Mucosa of descending colon (tissue), 3 donors: ENCODE measurements at regions not wholly inside any gene's neighbourhood (a gene's known extent, or its start where the extent isn't known, plus 50 kb on each side); places are given as distances from the start of the nearest gene placed in this dataset.

Source experiments
- ATAC-seq: fragments of 200-7000 bp; cut with Tn5 transposase; one replicate; pipeline ENCODE4 v1.9.1; 2020; ENCODE audit warnings: mild to moderate bottlenecking, moderate library complexity
- DNase-seq, 3 donors: peaks; one replicate each; pipeline ENCODE4 v3.0.0-alpha.2; 2020
- H3K36me3 ChIP-seq: fragments of 200-600 bp; one replicate; pipeline ENCODE4 v1.8.0; 2021; ENCODE audit warnings: low read depth, mild to moderate bottlenecking
- H3K4me1 ChIP-seq: fragments of 200-600 bp; one replicate; pipeline ENCODE4 v1.8.0; 2021; ENCODE audit warnings: low read depth, mild to moderate bottlenecking
- H3K4me3 ChIP-seq: fragments of 200-600 bp; one replicate; pipeline ENCODE4 v1.8.0; 2021; ENCODE audit warnings: mild to moderate bottlenecking
- H3K9me3 ChIP-seq: fragments of 200-600 bp; one replicate; pipeline ENCODE4 v1.8.0; 2021; ENCODE audit warnings: mild to moderate bottlenecking
- intact Hi-C, 2 donors: fragments of 100-400 bp; cut with DNase I in 1 of 2; cut with micrococcal nuclease in 1 of 2; formaldehyde crosslinking; loops; one replicate each; pipeline versions ENCODE4 v1.11.0 to v1.11.1; 2022; cut with DNase I, micrococcal nuclease
- TF ChIP-seq, protein P1 (sequence below): fragments of 200-600 bp; IDR thresholded peaks from one replicate; pipeline ENCODE4 v1.8.0; 2022; ENCODE audit warnings: antibody characterized with exemption, mild to moderate bottlenecking
- donor health status: DM: no; HTN: no; CAD: no; lungs with moderate emphysema.
- donor health status: DM: no; HTN: no; CAD: no.
- donor health status: DM: no; HTN: yes; CAD: no.

- H3K4me3 ChIP-seq: no peak overlapping the region
- ATAC-seq: no peak
- no peak for DNase-seq
- intact Hi-C loops: no loop called here
- H3K36me3 ChIP-seq: no peaks in the 10 kb centered on the region
- no peaks in the 10 kb centered on the region for H3K9me3 ChIP-seq
- TF ChIP-seq, protein P1, sequence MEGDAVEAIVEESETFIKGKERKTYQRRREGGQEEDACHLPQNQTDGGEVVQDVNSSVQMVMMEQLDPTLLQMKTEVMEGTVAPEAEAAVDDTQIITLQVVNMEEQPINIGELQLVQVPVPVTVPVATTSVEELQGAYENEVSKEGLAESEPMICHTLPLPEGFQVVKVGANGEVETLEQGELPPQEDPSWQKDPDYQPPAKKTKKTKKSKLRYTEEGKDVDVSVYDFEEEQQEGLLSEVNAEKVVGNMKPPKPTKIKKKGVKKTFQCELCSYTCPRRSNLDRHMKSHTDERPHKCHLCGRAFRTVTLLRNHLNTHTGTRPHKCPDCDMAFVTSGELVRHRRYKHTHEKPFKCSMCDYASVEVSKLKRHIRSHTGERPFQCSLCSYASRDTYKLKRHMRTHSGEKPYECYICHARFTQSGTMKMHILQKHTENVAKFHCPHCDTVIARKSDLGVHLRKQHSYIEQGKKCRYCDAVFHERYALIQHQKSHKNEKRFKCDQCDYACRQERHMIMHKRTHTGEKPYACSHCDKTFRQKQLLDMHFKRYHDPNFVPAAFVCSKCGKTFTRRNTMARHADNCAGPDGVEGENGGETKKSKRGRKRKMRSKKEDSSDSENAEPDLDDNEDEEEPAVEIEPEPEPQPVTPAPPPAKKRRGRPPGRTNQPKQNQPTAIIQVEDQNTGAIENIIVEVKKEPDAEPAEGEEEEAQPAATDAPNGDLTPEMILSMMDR: no peak
- H3K4me1 ChIP-seq: no peaks in the 10 kb centered on the region
These were observed 488.6 kb downstream of the MID1IP1 start for GRCh38 chrX:39289827-39290226.

- H3K4me3 ChIP-seq: no peak overlapping the region
- DNase-seq (no peak), ATAC-seq (no peak)
- TF ChIP-seq, protein P1: no peak
- no peaks in the 10 kb centered on the region for H3K4me1 ChIP-seq
- no peaks in the 10 kb centered on the region for H3K9me3 ChIP-seq
- H3K36me3 ChIP-seq: no peaks in the 10 kb centered on the region
- intact Hi-C loops: no loop called here
These were observed 491.9 kb downstream of the MID1IP1 start for GRCh38 chrX:39293203-39293602.

DNA sequence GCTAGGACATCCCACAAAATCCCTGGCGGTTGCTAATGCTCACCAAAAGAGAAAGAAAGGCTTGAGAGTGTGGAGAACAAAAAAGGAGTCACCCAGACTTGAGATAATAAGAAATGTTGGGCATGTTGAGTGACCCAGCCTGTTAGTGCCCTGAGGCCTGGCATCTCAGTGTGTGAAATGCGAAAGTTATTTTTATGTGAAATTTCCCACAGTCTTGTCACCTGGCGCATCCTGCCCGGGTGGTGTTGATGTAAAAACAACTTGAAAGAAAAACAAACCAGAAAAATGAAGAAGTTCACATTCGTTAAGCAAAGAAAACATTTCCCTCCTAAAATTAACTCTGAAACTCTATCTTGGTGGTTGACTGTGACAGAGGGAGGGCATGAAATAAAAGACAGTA lies 495.2 kb downstream of the MID1IP1 start:
- H3K4me1 ChIP-seq: no peaks in the 10 kb centered on the region
- intact Hi-C loops: no loop called here
- no peak for DNase-seq
- H3K4me3 ChIP-seq: no peak overlapping the region
- H3K9me3 ChIP-seq: no peaks in the 10 kb centered on the region
- ATAC-seq: no peak
- H3K36me3 ChIP-seq: no peaks in the 10 kb centered on the region
- TF ChIP-seq, protein P1: no peak

GRCh38 chrX:39298821-39299220 lies 497.6 kb downstream of the MID1IP1 start:
- TF ChIP-seq, protein P1: no peak
- Histone ChIP-seq H3K9me3 (peaks cover 9% of the 10 kb centered on the region), H3K4me3 (no peak overlapping the region), H3K4me1 (no peaks in the 10 kb centered on the region), H3K36me3 (no peaks in the 10 kb centered on the region)
- intact Hi-C loops: no loop called here
- no peak for DNase-seq
- ATAC-seq: no peak

- no peaks in the 10 kb centered on the region for H3K4me1 ChIP-seq
- DNase-seq (no peak), ATAC-seq (no peak)
- TF ChIP-seq, protein P1: no peak
- H3K9me3 ChIP-seq: peaks cover 9% of the 10 kb centered on the region
- H3K4me3 ChIP-seq: no peak overlapping the region
- no peaks in the 10 kb centered on the region for H3K36me3 ChIP-seq
- intact Hi-C loops: no loop called here
These were observed 498.4 kb downstream of the MID1IP1 start for GRCh38 chrX:39299615-39300014.

DNA sequence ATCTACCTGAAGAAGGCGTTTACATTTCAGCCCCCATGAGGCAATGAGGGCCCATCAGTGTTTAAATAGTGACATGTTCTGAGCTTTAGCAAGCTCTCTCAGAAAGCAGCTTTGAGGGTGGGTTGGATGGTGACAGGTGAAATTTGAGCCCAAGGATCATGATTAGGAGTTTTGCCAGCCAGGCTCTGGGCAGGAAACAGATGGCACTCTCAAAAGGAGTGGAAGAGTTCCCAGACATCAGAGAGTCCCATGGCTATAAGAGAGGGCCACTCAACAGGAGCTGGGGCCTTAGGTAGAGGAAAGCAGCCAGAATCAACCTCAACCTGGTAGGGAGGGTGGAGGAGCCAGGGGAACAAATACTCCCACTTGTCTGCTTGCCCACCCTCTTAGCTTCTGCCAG lies 499.8 kb downstream of the MID1IP1 start:
- no peaks in the 10 kb centered on the region for H3K4me1 ChIP-seq
- TF ChIP-seq, protein P1: no peak
- H3K36me3 ChIP-seq: no peaks in the 10 kb centered on the region
- H3K9me3 ChIP-seq: peaks cover 9% of the 10 kb centered on the region
- intact Hi-C loops: no loop called here
- DNase-seq (no peak), ATAC-seq (no peak)
- no peak overlapping the region for H3K4me3 ChIP-seq
